ENCODE measurements at regions not wholly inside any gene's neighbourhood (a gene's known extent, or its start where the extent isn't known, plus 50 kb on each side); places are given as distances from the start of the nearest gene placed in this dataset.

- TF ChIP-seq CTCF (IDR thresholded peaks at IDR 0.05): no peak
- TF ChIP-seq POLR2A (IDR thresholded peaks at IDR 0.05): no peak
Measured at GRCh38 chr1:232440325-232441035, 189.5 kb downstream of the SIPA1L2 start.
